ENCODE measurements at regions not wholly inside any gene's neighbourhood (a gene's known extent, or its start where the extent isn't known, plus 50 kb on each side); places are given as distances from the start of the nearest gene placed in this dataset.

GRCh38 chr2:195124391-195125079 lies 532.5 kb upstream of the SLC39A10 start:
- H4K20me1 ChIP-seq (ENCODE audit: insufficient read depth, low read length), result no peaks in the 10 kb centered on the region
- no peaks in the 10 kb centered on the region for H3K36me3 ChIP-seq (ENCODE audit: insufficient read depth, low read length)
- DNase-seq (ENCODE audit: low read depth) (no peak), FAIRE-seq (no peak)
- no peaks in the 10 kb centered on the region for H3K27me3 ChIP-seq (ENCODE audit: insufficient read depth, low read length)
- TF ChIP-seq CTCF (IDR thresholded peaks at IDR 0.05; ENCODE audit: insufficient read depth, low read depth, low read length) (no peak), EZH2 (IDR thresholded peaks at IDR 0.05; ENCODE audit: insufficient read depth, low read length) (no peak)
- no peaks in the 10 kb centered on the region for H3K79me2 ChIP-seq (ENCODE audit: insufficient read depth, low read length)
- no peaks in the 10 kb centered on the region for H3K9me3 ChIP-seq (ENCODE audit: insufficient read depth, low read depth, low read length)
- no peaks in the 10 kb centered on the region for H3K4me1 ChIP-seq (ENCODE audit: insufficient read depth, low read length)
- H3K27me3 Mint-ChIP-seq (ENCODE audit: low read depth, unreplicated experiment), result no peaks in the 10 kb centered on the region
- H2AFZ ChIP-seq (ENCODE audit: low read depth, low read length), result no peak overlapping the region
- no peak overlapping the region for H3K27ac ChIP-seq (ENCODE audit: low read depth, low read length)
- H3K4me2 ChIP-seq (ENCODE audit: low read length), result no peak overlapping the region
- no peaks in the 10 kb centered on the region for H3K9me3 Mint-ChIP-seq (ENCODE audit: unreplicated experiment)
- H3K27ac Mint-ChIP-seq (ENCODE audit: unreplicated experiment), result no peak overlapping the region
- H3K36me3 Mint-ChIP-seq (ENCODE audit: low read depth, unreplicated experiment), result no peaks in the 10 kb centered on the region
- H3K4me3 Mint-ChIP-seq (ENCODE audit: unreplicated experiment), result no peak overlapping the region
- no peak overlapping the region for H3K9ac ChIP-seq (ENCODE audit: low read length)
- H3K4me1 Mint-ChIP-seq (ENCODE audit: low read depth, unreplicated experiment), result no peaks in the 10 kb centered on the region
- H3K4me3 ChIP-seq (ENCODE audit: insufficient read depth, low read depth, low read length), result no peak overlapping the region

GRCh38 chr2:195122653-195123052 lies 534.4 kb upstream of the SLC39A10 start:
- Mint-ChIP-seq H3K4me3 (ENCODE audit: unreplicated experiment) (no peak overlapping the region), H3K27me3 (ENCODE audit: low read depth, unreplicated experiment) (no peaks in the 10 kb centered on the region), H3K27ac (ENCODE audit: unreplicated experiment) (no peak overlapping the region), H3K4me1 (ENCODE audit: low read depth, unreplicated experiment) (no peaks in the 10 kb centered on the region), H3K36me3 (ENCODE audit: low read depth, unreplicated experiment) (no peaks in the 10 kb centered on the region), H3K9me3 (ENCODE audit: unreplicated experiment) (no peaks in the 10 kb centered on the region)
- DNase-seq (ENCODE audit: low read depth), result no peak
- TF ChIP-seq EZH2 (IDR thresholded peaks at IDR 0.05; ENCODE audit: insufficient read depth, low read length) (no peak), CTCF (IDR thresholded peaks at IDR 0.05; ENCODE audit: insufficient read depth, low read depth, low read length) (no peak)
- no peak overlapping the region for H3K4me2 ChIP-seq (ENCODE audit: low read length)
- H3K79me2 ChIP-seq (ENCODE audit: insufficient read depth, low read length), result no peaks in the 10 kb centered on the region
- H3K9ac ChIP-seq (ENCODE audit: low read length), result no peak overlapping the region
- no peaks in the 10 kb centered on the region for H3K9me3 ChIP-seq (ENCODE audit: insufficient read depth, low read depth, low read length)
- H2AFZ ChIP-seq (ENCODE audit: low read depth, low read length), result no peak overlapping the region
- H3K4me1 ChIP-seq (ENCODE audit: insufficient read depth, low read length), result no peaks in the 10 kb centered on the region
- no peaks in the 10 kb centered on the region for H3K27me3 ChIP-seq (ENCODE audit: insufficient read depth, low read length)
- no peak overlapping the region for H3K4me3 ChIP-seq (ENCODE audit: insufficient read depth, low read depth, low read length)
- H4K20me1 ChIP-seq (ENCODE audit: insufficient read depth, low read length), result no peaks in the 10 kb centered on the region
- H3K27ac ChIP-seq (ENCODE audit: low read depth, low read length), result no peak overlapping the region
- no peak for FAIRE-seq
- no peaks in the 10 kb centered on the region for H3K36me3 ChIP-seq (ENCODE audit: insufficient read depth, low read length)

GRCh38 chr2:195121341-195121740 lies 535.7 kb upstream of the SLC39A10 start:
- Mint-ChIP-seq H3K36me3 (ENCODE audit: low read depth, unreplicated experiment) (no peaks in the 10 kb centered on the region), H3K4me3 (ENCODE audit: unreplicated experiment) (no peak overlapping the region), H3K9me3 (ENCODE audit: unreplicated experiment) (no peaks in the 10 kb centered on the region), H3K27me3 (ENCODE audit: low read depth, unreplicated experiment) (no peaks in the 10 kb centered on the region), H3K4me1 (ENCODE audit: low read depth, unreplicated experiment) (no peaks in the 10 kb centered on the region), H3K27ac (ENCODE audit: unreplicated experiment) (no peak overlapping the region)
- Histone ChIP-seq H4K20me1 (ENCODE audit: insufficient read depth, low read length) (no peaks in the 10 kb centered on the region), H3K9ac (ENCODE audit: low read length) (no peak overlapping the region), H3K27me3 (ENCODE audit: insufficient read depth, low read length) (no peaks in the 10 kb centered on the region), H3K9me3 (ENCODE audit: insufficient read depth, low read depth, low read length) (no peaks in the 10 kb centered on the region), H3K36me3 (ENCODE audit: insufficient read depth, low read length) (no peaks in the 10 kb centered on the region), H3K79me2 (ENCODE audit: insufficient read depth, low read length) (no peaks in the 10 kb centered on the region), H3K4me1 (ENCODE audit: insufficient read depth, low read length) (no peaks in the 10 kb centered on the region), H2AFZ (ENCODE audit: low read depth, low read length) (no peak overlapping the region), H3K4me2 (ENCODE audit: low read length) (no peak overlapping the region), H3K4me3 (ENCODE audit: insufficient read depth, low read depth, low read length) (no peak overlapping the region), H3K27ac (ENCODE audit: low read depth, low read length) (no peak overlapping the region)
- TF ChIP-seq CTCF (IDR thresholded peaks at IDR 0.05; ENCODE audit: insufficient read depth, low read depth, low read length) (no peak), EZH2 (IDR thresholded peaks at IDR 0.05; ENCODE audit: insufficient read depth, low read length) (no peak)
- FAIRE-seq (no peak), DNase-seq (ENCODE audit: low read depth) (no peak)
